Gastroesophageal sphincter (tissue), 4 donors: ENCODE measurements at regions not wholly inside any gene's neighbourhood (a gene's known extent, or its start where the extent isn't known, plus 50 kb on each side); places are given as distances from the start of the nearest gene placed in this dataset.

Experiments
- ATAC-seq: fragments of 150-250 bp; one replicate; pipeline ENCODE4 v1.9.1; 2016; ENCODE audit warnings: mild to moderate bottlenecking, moderate library complexity
- H3K27ac ChIP-seq, 4 donors: fragments of 200-600 bp; sonication (generic) in 3 of 4; 1 replicate in 3 of 4; 2 replicates in 1 of 4; pipeline ENCODE4 v1.5.1; 2016 to 2019
- H3K27me3 ChIP-seq: fragments of 200-600 bp; sonication (generic); one replicate; pipeline ENCODE4 v1.5.1; 2019
- H3K36me3 ChIP-seq, 2 donors: fragments of 200-600 bp; sonication (generic); one replicate each; pipeline ENCODE4 v1.5.1; 2019; ENCODE audit warnings: control low read depth in 1 of 2
- H3K4me1 ChIP-seq, 3 donors: fragments of 200-600 bp; sonication (generic); 1 replicate in 2 of 3; 2 replicates in 1 of 3; pipeline ENCODE4 v1.5.1; 2016 to 2019; ENCODE audit warnings: control low read depth in 2 of 3
- H3K4me3 ChIP-seq, 2 donors: fragments of 200-600 bp; sonication (generic); one replicate each; pipeline ENCODE4 v1.5.1; 2019; ENCODE audit warnings: mild to moderate bottlenecking in 1 of 2, moderate library complexity in 1 of 2
- H3K9me3 ChIP-seq, 3 donors: fragments of 200-600 bp; sonication (generic); one replicate each; pipeline ENCODE4 v1.5.1; 2017 to 2019; ENCODE audit warnings: control low read depth in 2 of 3
- EP300 ChIP-seq: sonication (generic); formaldehyde crosslinking; IDR thresholded peaks from one replicate; pipeline ENCODE4 v1.6.1; 2017; ENCODE audit warnings: antibody characterized with exemption, mild to moderate bottlenecking
- POLR2A ChIP-seq, 2 donors: fragments of 450-650 bp; IDR thresholded peaks; one replicate each; pipeline ENCODE4 v1.6.1; 2017; ENCODE audit warnings: antibody characterized with exemption in 2 of 2, mild to moderate bottlenecking in 2 of 2, moderate library complexity in 1 of 2
- POLR2AphosphoS5 ChIP-seq: sonication (generic); formaldehyde crosslinking; IDR thresholded peaks from one replicate; pipeline ENCODE4 v1.6.1; 2017; ENCODE audit warnings: antibody characterized with exemption
- WGBS, 2 donors: methylation state at CpG; one replicate each; pipeline ENCODE4 v1.1.5; 2018; ENCODE audit warnings: low coverage in 1 of 2; 5-methylcytosine and 5-hydroxymethylcytosine counted together
- TF ChIP-seq, protein P1 (sequence below), 4 experiments: fragments of 200-600 bp in 2 of 4; fragments of 450-650 bp in 2 of 4; sonication (generic) in 1 of 4; IDR thresholded peaks; one replicate each; pipeline ENCODE4 v1.5.1; 2017 to 2019; ENCODE audit warnings: antibody characterized with exemption in 4 of 4, mild to moderate bottlenecking in 2 of 4, moderate library complexity in 2 of 4

DNA sequence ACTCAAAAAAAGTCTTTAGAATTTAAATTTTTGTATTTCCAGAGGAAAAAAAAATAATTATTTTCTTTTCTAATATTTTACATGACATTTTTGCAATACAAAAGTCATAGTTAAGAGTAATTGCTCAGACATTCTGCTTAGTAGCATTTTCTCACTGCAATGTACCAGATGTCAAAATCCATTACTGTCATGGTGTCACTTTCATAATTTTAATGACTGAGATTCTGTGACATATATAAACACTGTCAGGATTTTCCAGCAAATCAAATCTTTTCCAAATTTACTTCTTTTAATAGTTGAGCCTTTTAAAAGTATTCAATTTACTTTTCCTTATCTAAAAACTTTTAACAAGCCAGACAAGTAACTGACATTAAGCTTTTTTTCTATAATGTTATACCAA is 422.7 kb downstream of the GRIA2 start:
- no peak for ATAC-seq
- TF ChIP-seq POLR2AphosphoS5 (no peak), EP300 (no peak), POLR2A (IDR thresholded peaks at IDR 0.05) (no peak)
- TF ChIP-seq, protein P1, sequence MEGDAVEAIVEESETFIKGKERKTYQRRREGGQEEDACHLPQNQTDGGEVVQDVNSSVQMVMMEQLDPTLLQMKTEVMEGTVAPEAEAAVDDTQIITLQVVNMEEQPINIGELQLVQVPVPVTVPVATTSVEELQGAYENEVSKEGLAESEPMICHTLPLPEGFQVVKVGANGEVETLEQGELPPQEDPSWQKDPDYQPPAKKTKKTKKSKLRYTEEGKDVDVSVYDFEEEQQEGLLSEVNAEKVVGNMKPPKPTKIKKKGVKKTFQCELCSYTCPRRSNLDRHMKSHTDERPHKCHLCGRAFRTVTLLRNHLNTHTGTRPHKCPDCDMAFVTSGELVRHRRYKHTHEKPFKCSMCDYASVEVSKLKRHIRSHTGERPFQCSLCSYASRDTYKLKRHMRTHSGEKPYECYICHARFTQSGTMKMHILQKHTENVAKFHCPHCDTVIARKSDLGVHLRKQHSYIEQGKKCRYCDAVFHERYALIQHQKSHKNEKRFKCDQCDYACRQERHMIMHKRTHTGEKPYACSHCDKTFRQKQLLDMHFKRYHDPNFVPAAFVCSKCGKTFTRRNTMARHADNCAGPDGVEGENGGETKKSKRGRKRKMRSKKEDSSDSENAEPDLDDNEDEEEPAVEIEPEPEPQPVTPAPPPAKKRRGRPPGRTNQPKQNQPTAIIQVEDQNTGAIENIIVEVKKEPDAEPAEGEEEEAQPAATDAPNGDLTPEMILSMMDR (IDR thresholded peaks at IDR 0.05) = no peak

DNA sequence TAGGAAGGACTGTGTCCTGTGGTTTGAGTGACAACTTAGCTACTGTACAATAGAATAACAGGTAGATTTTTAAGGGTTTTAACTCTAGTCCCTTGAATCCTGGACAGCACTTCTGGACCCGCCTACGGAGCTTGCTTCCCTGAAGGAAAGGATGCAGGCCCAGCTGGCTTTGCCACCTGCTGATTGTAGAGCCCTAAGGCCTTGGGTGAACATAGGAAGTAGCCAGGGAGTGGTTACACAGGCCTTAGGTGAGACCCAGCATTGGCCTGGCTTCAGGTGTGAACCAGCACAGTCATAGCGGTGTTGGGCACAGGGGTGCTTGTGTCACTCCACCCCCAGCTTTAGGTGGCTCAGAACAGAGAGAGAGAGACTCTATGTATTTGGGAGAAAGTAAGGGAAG is 413.5 kb downstream of the GRIA2 start:
- Histone ChIP-seq H3K4me1 (no peaks in the 10 kb centered on the region), H3K9me3 (peaks cover 0 to 11% (median 0%) of the 10 kb centered on the region in 3 donors), H3K27ac (no peak overlapping the region), H3K27me3 (no peaks in the 10 kb centered on the region), H3K4me3 (no peak overlapping the region), H3K36me3 (no peaks in the 10 kb centered on the region)
- ATAC-seq = no peak
- no peak for TF ChIP-seq POLR2A (IDR thresholded peaks at IDR 0.05)
- TF ChIP-seq, protein P1 (IDR thresholded peaks at IDR 0.05) = no peak
- no peak for TF ChIP-seq POLR2AphosphoS5
- TF ChIP-seq EP300 = no peak
- 80 to 100% methylated on average over 2 of the region's 3 CpGs for WGBS, 2 donors

More for the DNA sequence above, 422.7 kb downstream of the GRIA2 start:
- Histone ChIP-seq H3K27me3 (no peaks in the 10 kb centered on the region), H3K4me1 (peaks cover 0 to 9% (median 0%) of the 10 kb centered on the region in 3 donors), H3K36me3 (no peaks in the 10 kb centered on the region), H3K9me3 (peaks cover 0 to 26% (median 0%) of the 10 kb centered on the region in 3 donors), H3K27ac (no peak overlapping the region), H3K4me3 (no peak overlapping the region)

DNA sequence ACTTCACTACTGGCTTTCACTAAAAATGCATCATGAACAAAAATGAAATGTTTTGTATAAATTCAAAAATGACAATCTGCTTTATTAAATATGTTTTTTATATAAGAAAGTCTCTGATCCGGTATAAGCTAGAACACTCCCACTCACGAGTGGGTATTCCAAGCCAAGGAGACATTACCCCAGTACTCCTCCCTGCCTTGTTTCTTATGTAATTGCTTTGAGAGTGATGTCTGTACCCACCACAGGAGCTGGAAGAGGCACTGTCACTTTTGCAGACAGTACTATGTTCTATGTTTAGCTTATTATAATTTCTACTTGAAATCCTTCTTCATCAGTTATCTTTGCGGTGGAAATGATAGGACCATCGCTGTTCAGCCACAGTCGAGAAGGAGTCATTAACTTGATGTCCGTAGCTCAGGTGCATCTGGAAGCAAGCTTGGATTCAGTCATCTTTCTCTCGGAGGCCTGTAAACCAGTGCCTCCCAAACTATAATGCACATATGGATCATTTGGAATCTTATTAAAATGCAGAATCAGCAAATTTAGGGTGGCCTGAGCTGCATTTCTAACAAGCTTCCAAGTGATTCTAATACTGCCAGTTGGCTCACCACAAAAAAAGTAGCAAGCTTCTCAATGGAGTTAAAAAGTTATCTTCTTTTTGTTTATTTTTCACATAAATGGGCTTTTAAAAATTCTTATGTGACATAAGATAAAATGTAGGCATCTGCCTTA is 396.4 kb downstream of the GRIA2 start:
- Histone ChIP-seq H3K27ac (no peak overlapping the region), H3K36me3 (no peaks in the 10 kb centered on the region), H3K4me1 (no peaks in the 10 kb centered on the region), H3K27me3 (no peaks in the 10 kb centered on the region), H3K4me3 (no peak overlapping the region), H3K9me3 (no peaks in the 10 kb centered on the region)
- TF ChIP-seq POLR2A (IDR thresholded peaks at IDR 0.05) (no peak), EP300 (no peak), POLR2AphosphoS5 (no peak)
- TF ChIP-seq, protein P1 (IDR thresholded peaks at IDR 0.05) = no peak
- WGBS, 2 donors = 88 to 96% methylated on average over 2 to 7 of the region's 7 CpGs
- no peak for ATAC-seq

DNA sequence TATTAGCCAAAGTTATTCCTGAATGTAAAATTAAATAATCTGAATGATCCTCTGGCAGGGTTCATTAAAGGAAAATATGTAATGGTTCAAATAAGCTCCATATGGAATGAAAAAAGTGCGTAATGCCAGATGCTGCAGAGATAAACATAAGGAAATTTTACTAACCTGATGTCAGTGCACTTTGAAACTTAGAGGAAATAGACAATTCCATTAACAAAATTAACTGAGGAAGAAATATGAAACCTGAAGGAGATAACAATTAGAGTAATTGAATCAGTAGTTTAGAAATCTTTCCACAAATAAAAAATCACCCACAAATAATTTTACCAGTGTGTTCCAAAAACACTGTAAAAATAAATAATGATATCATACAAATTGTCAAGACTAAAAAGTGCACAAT is 387.5 kb downstream of the GRIA2 start:
- H3K27me3 ChIP-seq = no peaks in the 10 kb centered on the region
- no peaks in the 10 kb centered on the region for H3K36me3 ChIP-seq
- WGBS, 2 donors = 64 to 71% methylated on average over 1 of the region's 1 CpG
- H3K9me3 ChIP-seq = peaks cover 0 to 9% (median 0%) of the 10 kb centered on the region in 3 donors
- H3K4me3 ChIP-seq = no peak overlapping the region
- H3K27ac ChIP-seq = no peak overlapping the region
- no peak for ATAC-seq
- H3K4me1 ChIP-seq = no peaks in the 10 kb centered on the region
- TF ChIP-seq POLR2AphosphoS5 (no peak), POLR2A (IDR thresholded peaks at IDR 0.05) (no peak)

DNA sequence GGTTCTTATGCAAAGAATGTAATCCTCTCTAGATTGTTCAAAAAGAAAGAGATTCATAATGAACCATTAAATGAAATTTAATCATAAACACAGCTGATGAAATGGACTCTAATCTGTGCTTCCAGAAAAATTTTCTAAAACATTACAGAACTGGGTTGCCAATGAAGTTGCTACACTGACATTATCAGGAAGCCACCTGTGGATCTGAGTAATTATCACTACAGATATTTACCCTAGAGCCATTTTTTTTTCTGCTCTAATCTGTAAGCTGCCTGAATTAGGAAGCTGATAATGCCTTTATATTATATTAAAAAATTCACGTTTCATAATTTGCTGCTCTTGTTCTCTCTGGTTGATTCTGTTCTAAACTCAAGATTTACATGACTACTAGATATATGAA is 380.1 kb downstream of the GRIA2 start:
- Histone ChIP-seq H3K36me3 (no peaks in the 10 kb centered on the region), H3K27me3 (no peaks in the 10 kb centered on the region), H3K4me3 (no peak overlapping the region), H3K4me1 (no peaks in the 10 kb centered on the region), H3K9me3 (peaks cover 0 to 9% (median 0%) of the 10 kb centered on the region in 3 donors), H3K27ac (no peak overlapping the region)
- TF ChIP-seq POLR2AphosphoS5 = no peak
- TF ChIP-seq EP300 = no peak
- TF ChIP-seq, protein P1 (IDR thresholded peaks at IDR 0.05) = no peak
- no peak for TF ChIP-seq POLR2A (IDR thresholded peaks at IDR 0.05)
- 78% methylated on average over 1 of the region's 1 CpG; no CpG with 5 or more reads in 1 of the 2 donors for WGBS, 2 donors
- no peak for ATAC-seq
